ENCODE measurements at regions not wholly inside any gene's neighbourhood (a gene's known extent, or its start where the extent isn't known, plus 50 kb on each side); places are given as distances from the start of the nearest gene placed in this dataset.
"Not testable (repeated sequence)": the region's sequence is repeated elsewhere in the genome, so short reads cannot be mapped to it uniquely, and the experiment has no call there.

- not testable (repeated sequence) for DNase-seq
These were observed 179.2 kb upstream of the ZSCAN2 start for GRCh38 chr15:84421513-84422181.

DNA sequence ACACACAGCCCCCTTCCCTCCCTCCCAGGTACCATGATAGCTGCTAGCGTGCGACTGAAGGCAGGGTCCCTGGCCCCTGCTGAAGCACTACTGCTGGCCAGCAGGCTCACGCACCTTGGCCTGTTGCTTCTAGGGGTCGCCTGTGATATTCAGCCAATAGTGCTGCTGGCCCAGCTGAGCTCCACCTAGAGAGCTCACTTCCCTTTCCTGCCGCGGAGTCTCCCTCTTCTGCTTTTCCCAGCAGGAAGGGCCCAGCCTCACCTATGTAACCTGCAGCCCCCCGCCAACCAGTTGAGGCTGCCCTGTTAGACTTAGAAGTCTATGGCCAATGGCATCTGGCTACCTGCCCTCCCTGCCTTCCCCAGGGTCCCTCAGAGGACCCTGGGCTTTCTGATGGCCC lies 175.5 kb upstream of the ZSCAN2 start:
- not testable (repeated sequence) for DNase-seq

DNA sequence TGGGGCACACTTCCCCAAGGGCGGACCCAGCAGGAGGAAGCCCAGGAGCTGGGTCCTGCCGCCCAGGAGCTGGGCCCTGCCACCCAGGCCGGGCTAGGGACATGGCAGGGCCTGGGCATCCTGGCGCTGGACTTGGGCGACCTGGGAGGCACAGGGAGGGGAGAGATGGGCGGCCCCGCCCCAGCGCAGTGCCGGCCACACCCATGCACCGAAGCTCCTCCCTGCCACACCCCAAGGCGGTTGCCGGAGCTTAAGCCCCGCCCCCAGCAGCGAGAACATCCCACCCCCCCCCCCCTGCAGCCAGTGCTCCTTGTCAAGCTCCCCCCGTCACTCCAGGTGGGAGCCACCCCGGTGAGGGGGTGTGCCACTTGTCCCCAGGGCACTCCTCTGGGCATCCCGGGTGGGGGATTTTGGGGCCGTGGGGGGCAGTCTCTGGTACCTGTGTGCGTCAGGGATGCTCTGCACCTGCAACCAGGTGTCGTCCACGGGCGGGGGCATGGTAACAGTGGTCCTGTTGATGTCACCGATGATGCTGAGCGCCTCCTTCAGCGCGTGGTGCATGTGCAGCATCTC lies 127.4 kb upstream of the ZSCAN2 start:
- not testable (repeated sequence) for DNase-seq

- not testable (repeated sequence) for DNase-seq
These were observed 124.3 kb upstream of the ZSCAN2 start for GRCh38 chr15:84476364-84477033.

- not testable (repeated sequence) for DNase-seq
These were observed 123.3 kb upstream of the ZSCAN2 start for GRCh38 chr15:84477550-84477949.

GRCh38 chr15:84480174-84480681 lies 120.6 kb upstream of the ZSCAN2 start:
- DNase-seq, result not testable (repeated sequence)

DNA sequence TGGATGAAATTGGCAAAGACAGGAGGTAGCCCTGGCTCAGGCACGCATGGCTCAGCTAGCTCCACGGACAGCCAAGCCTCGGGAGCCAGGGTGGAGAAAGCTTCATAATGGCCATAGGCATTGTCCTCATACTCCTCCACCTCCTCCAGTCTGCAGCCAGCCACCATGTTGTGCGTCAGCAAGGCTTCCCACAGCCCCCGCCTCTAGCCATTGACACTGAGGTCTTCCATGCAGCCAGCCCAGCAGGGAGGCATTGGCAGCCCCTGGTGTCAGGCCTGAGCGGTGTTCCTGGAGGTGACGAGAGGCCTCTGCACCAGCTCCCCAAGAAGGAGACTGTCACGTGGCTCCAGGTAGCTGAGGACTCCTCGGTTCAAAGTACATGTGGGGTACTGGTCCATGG lies 117.0 kb upstream of the ZSCAN2 start:
- DNase-seq, result not testable (repeated sequence)

GRCh38 chr15:84500165-84500889 lies 100.5 kb upstream of the ZSCAN2 start:
- not testable (repeated sequence) for DNase-seq

- DNase-seq, result not testable (repeated sequence)
These were observed 97.7 kb upstream of the ZSCAN2 start for GRCh38 chr15:84503101-84503500.

GRCh38 chr15:84505552-84505951 lies 95.3 kb upstream of the ZSCAN2 start:
- DNase-seq, result not testable (repeated sequence)

- not testable (repeated sequence) for DNase-seq
These were observed 88.5 kb upstream of the ZSCAN2 start for GRCh38 chr15:84512324-84512723.

GRCh38 chr15:84516773-84517172 lies 84.0 kb upstream of the ZSCAN2 start:
- DNase-seq, result not testable (repeated sequence)

GRCh38 chr15:84525491-84526344 lies 75.1 kb upstream of the ZSCAN2 start:
- DNase-seq, result not testable (repeated sequence)

- not testable (repeated sequence) for DNase-seq
These were observed 70.1 kb upstream of the ZSCAN2 start for GRCh38 chr15:84530751-84531150.

GRCh38 chr15:84531223-84531622 lies 69.6 kb upstream of the ZSCAN2 start:
- DNase-seq, result not testable (repeated sequence)

- DNase-seq, result peak; percentile 78
These were observed 69.0 kb upstream of the ZSCAN2 start for GRCh38 chr15:84531709-84532367.

DNA sequence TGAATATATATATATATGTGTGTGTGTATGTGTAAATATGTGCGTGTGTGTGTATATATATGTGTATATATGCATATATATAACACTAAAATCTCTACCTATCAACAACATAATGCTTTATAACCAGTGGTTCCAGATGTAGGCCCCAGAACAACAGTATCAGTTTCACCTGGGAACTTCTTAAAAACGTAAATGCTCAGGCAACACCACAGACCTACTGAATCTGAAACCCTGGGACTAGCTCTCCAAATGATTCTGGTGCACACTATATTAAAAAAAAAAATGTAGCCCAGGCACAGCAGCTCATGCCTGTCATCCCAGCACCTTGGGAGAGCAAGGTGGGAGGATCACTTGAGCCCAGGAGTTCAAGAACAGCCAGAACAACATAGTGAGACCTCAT lies 67.1 kb upstream of the ZSCAN2 start:
- DNase-seq, result not testable (repeated sequence)

DNA sequence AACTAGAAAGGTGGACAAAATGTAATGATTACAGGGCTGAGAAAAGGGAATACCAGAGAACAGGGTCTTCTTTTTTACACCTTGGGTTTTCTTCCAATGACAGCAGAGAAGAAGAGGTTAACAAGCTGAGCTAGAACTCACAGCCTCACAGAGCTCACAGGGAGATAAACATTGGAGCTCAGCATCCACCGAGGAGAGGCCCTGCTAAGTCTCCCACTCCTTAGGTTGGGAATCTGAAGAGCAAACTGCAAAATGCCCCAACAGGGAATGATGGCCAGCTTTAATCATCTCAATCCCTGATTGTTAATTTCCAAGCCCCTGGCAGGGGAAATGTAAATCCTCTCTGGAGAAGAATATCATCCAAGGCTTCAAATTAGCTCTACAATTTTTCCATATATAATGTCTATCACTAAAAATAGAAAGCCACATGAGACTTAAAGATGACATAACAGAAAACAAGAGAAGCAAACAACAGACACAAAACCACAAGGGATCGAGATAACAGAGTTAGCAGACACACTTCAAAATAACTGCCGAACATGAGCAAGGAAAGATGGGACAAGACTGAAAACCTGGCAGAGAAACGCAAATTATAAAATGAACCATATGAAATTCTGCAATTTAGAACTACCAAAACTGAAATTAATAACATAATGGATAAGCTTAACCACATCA lies 66.1 kb upstream of the ZSCAN2 start:
- not testable (repeated sequence) for DNase-seq

- DNase-seq, result not testable (repeated sequence)
These were observed 64.6 kb upstream of the ZSCAN2 start for GRCh38 chr15:84536181-84536580.

GRCh38 chr15:84544586-84544985 lies 56.2 kb upstream of the ZSCAN2 start:
- DNase-seq, result not testable (repeated sequence)

- not testable (repeated sequence) for DNase-seq
These were observed 53.7 kb upstream of the ZSCAN2 start for GRCh38 chr15:84547150-84547549.

Data from HCEC 1CT (cell line).